ENCODE measurements at regions not wholly inside any gene's neighbourhood (a gene's known extent, or its start where the extent isn't known, plus 50 kb on each side); places are given as distances from the start of the nearest gene placed in this dataset.

DNA sequence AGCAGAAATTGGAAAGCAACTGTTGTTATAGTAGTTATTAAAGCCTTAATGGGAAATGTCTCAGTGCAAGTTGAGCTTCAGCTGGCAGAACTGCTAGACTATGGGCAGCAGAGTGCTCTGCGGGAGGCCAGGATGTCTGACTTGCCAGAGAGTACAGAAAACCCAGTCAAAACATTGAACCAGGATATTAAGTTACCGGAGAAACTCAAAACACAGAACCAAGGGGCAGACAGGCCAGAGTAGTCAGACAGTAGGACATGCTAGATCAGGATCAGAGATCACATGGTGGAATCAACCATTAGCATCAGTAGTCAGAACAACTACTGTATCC is 72.9 kb upstream of the TNIP3 start:
- TF ChIP-seq, protein P1, sequence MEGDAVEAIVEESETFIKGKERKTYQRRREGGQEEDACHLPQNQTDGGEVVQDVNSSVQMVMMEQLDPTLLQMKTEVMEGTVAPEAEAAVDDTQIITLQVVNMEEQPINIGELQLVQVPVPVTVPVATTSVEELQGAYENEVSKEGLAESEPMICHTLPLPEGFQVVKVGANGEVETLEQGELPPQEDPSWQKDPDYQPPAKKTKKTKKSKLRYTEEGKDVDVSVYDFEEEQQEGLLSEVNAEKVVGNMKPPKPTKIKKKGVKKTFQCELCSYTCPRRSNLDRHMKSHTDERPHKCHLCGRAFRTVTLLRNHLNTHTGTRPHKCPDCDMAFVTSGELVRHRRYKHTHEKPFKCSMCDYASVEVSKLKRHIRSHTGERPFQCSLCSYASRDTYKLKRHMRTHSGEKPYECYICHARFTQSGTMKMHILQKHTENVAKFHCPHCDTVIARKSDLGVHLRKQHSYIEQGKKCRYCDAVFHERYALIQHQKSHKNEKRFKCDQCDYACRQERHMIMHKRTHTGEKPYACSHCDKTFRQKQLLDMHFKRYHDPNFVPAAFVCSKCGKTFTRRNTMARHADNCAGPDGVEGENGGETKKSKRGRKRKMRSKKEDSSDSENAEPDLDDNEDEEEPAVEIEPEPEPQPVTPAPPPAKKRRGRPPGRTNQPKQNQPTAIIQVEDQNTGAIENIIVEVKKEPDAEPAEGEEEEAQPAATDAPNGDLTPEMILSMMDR (IDR thresholded peaks at IDR 0.05; ENCODE audit: unreplicated experiment), result no peak
- Mint-ChIP-seq H3K4me3 (ENCODE audit: unreplicated experiment) (no peak overlapping the region), H3K4me1 (ENCODE audit: insufficient read depth, unreplicated experiment) (no peaks in the 10 kb centered on the region), H3K27ac (ENCODE audit: low read depth, unreplicated experiment) (no peak overlapping the region), H3K36me3 (ENCODE audit: insufficient read depth, unreplicated experiment) (no peaks in the 10 kb centered on the region), H3K9me3 (ENCODE audit: unreplicated experiment) (no peaks in the 10 kb centered on the region), H3K27me3 (ENCODE audit: insufficient read depth, unreplicated experiment) (no peaks in the 10 kb centered on the region)
- CTCF ChIA-PET, result interaction anchor here (0.8 to 1.9 kb wide), 5 partner anchors 13 to 105 kb away, joined by 3 to 6 read pairs (median 3); no protein-coding TSS in a partner anchor
- intact Hi-C loops (cut with micrococcal nuclease), result no loop called here
- POLR2A ChIA-PET, result interaction anchor here (0.8 kb wide), 1 partner anchor 41 kb away, joined by 4 read pairs; no protein-coding TSS in a partner anchor
- no TSS peak for BruUV-seq (replicated peaks)
- DNase-seq (ENCODE audit: unreplicated experiment), result no peak

DNA sequence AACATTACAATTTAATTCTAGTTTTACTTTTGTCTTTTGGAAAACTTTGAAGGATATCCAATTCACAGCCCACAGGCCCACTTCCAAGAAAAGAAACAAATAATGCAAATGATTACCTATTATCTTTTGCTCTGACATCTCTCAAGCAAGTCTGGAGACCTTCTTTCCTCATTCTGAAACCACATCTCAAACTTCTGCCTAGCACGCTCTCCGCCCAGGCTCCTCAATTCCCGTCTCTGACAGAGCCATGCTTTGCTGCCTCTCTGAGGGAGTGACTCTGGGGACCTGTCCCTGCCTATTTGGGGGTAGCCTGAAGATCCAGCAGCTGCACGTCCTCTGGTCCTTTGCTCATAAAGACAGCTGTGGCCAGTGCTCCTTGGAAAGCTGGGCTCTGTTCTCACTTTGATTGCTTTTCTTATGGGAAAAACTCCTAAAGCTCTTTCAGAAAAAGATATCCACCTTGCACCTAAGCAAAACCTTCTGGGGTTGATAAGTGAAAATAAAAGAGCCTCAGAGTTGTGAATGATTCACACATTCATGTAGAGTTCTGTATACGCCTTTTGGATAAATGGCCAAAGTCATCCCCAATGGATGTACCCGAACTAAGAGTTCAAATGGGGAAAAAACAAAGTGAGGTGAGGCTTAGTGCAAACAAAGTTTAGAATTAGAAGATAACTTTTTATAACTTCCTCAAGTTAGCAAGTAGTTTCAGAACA is 72.4 kb upstream of the TNIP3 start:
- Mint-ChIP-seq H3K27me3 (ENCODE audit: insufficient read depth, unreplicated experiment) (no peaks in the 10 kb centered on the region), H3K4me3 (ENCODE audit: unreplicated experiment) (no peak overlapping the region), H3K27ac (ENCODE audit: low read depth, unreplicated experiment) (no peak overlapping the region), H3K36me3 (ENCODE audit: insufficient read depth, unreplicated experiment) (no peaks in the 10 kb centered on the region), H3K9me3 (ENCODE audit: unreplicated experiment) (no peaks in the 10 kb centered on the region), H3K4me1 (ENCODE audit: insufficient read depth, unreplicated experiment) (no peaks in the 10 kb centered on the region)
- BruUV-seq (replicated peaks), result no TSS peak
- intact Hi-C loops (cut with micrococcal nuclease), result no loop called here
- DNase-seq (ENCODE audit: unreplicated experiment), result no peak
- ChIA-PET CTCF (interaction anchor here (1.0 to 1.2 kb wide), 2 partner anchors 14 to 71 kb away, joined by 3 to 6 read pairs; no protein-coding TSS in a partner anchor), POLR2A (no interaction called here)
- TF ChIP-seq, protein P1 (IDR thresholded peaks at IDR 0.05; ENCODE audit: unreplicated experiment), result no peak

DNA sequence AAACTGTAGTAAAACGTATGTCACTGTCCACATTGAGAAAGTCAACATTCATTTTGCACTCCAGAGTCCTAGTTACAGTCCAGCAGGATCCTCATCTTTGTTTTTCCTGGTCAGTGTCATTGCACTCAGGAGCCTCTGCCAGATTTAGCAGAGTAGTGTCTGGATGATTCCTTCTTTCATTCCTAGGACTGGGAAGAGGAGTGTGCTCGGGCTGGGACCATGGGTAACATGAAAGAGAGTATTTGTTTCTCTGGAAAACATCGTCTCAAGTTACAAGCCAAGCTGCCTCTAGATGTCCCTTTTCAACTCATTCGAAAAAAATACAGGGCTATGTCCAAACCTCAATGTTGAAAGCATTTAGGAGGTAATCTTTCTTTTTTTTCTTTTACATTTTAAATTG is 69.9 kb upstream of the TNIP3 start:
- POLR2A ChIA-PET, result no interaction called here
- H3K4me3 Mint-ChIP-seq (ENCODE audit: unreplicated experiment), result no peak overlapping the region
- TF ChIP-seq, protein P1 (IDR thresholded peaks at IDR 0.05; ENCODE audit: unreplicated experiment), result no peak
- H3K36me3 Mint-ChIP-seq (ENCODE audit: insufficient read depth, unreplicated experiment), result no peaks in the 10 kb centered on the region
- intact Hi-C loops (cut with micrococcal nuclease), result no loop called here
- BruUV-seq (replicated peaks), result no TSS peak
- H3K27me3 Mint-ChIP-seq (ENCODE audit: insufficient read depth, unreplicated experiment), result no peaks in the 10 kb centered on the region
- DNase-seq (ENCODE audit: unreplicated experiment), result no peak
- CTCF ChIA-PET, result interaction anchor here (1.0 kb wide), 1 partner anchor 42 kb away, joined by 4 read pairs; no protein-coding TSS in a partner anchor
- H3K4me1 Mint-ChIP-seq (ENCODE audit: insufficient read depth, unreplicated experiment), result no peaks in the 10 kb centered on the region
- H3K9me3 Mint-ChIP-seq (ENCODE audit: unreplicated experiment), result no peaks in the 10 kb centered on the region
- no peak overlapping the region for H3K27ac Mint-ChIP-seq (ENCODE audit: low read depth, unreplicated experiment)

DNA sequence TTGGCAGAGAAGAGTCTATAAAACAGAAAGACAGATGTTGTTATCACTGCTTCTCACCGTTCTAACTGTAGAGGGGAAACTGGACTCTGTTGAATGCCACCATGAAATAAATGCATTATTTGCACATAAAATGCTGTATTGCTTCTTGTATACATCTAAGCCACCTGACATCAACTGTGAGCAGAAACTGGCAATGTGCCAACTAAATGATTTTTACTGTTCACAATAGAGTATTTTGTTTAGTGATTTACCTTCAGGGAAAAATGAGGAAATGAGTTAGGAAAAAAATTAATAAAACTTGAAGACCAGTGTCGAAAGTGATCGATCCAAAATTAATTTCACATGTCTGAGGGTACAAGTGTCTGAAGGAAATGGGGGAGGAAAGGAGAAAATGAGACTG is 65.9 kb upstream of the TNIP3 start:
- no peaks in the 10 kb centered on the region for H3K36me3 Mint-ChIP-seq (ENCODE audit: insufficient read depth, unreplicated experiment)
- TF ChIP-seq, protein P1 (IDR thresholded peaks at IDR 0.05; ENCODE audit: unreplicated experiment), result no peak
- H3K4me3 Mint-ChIP-seq (ENCODE audit: unreplicated experiment), result no peak overlapping the region
- CTCF ChIA-PET, result no interaction called here
- BruUV-seq (replicated peaks), result no TSS peak
- no peaks in the 10 kb centered on the region for H3K9me3 Mint-ChIP-seq (ENCODE audit: unreplicated experiment)
- H3K27ac Mint-ChIP-seq (ENCODE audit: low read depth, unreplicated experiment), result no peak overlapping the region
- no peak for DNase-seq (ENCODE audit: unreplicated experiment)
- intact Hi-C loops (cut with micrococcal nuclease), result no loop called here
- H3K27me3 Mint-ChIP-seq (ENCODE audit: insufficient read depth, unreplicated experiment), result no peaks in the 10 kb centered on the region
- POLR2A ChIA-PET, result no interaction called here
- H3K4me1 Mint-ChIP-seq (ENCODE audit: insufficient read depth, unreplicated experiment), result peaks cover 9% of the 10 kb centered on the region
